ENCODE measurements at regions not wholly inside any gene's neighbourhood (a gene's known extent, or its start where the extent isn't known, plus 50 kb on each side); places are given as distances from the start of the nearest gene placed in this dataset.

DNA sequence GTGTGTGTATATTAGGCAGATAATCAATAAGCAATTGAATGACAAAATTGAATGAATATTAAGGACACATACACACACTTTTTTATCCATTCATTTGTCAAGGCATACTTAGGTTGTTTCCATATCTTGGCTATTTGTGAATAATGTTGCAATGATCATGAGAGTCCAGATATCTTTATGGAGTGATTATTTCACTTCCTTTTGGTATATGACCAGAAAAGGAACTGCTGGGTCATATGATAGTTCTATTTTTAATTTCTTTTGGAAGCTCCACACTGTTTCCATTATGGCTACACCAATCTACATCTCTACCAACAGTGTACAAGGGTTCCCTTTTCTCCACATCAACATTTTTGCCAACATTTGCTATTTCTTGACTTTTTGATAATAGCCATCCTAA, 137.7 kb upstream of the PAPPA start:
- H3K4ac ChIP-seq (ENCODE audit: low read depth, low read length) = no peak overlapping the region
- Mint-ChIP-seq H3K27ac (no peak overlapping the region), H3K27me3 (ENCODE audit: low read depth) (no peaks in the 10 kb centered on the region; the same call in none of the 2 replicates), H3K9me3 (no peaks in the 10 kb centered on the region; a peak in 2 of 5 replicates), H3K4me3 (no peak overlapping the region), H3K36me3 (ENCODE audit: insufficient read depth in 1 of 3, low read depth in 3 of 3) (no peaks in the 10 kb centered on the region), H3K4me1 (no peaks in the 10 kb centered on the region)
- no peaks in the 10 kb centered on the region for H3K4me1 ChIP-seq (ENCODE audit: insufficient read depth, low read length)
- no peak overlapping the region for H2BK20ac ChIP-seq (ENCODE audit: low read depth, low read length, poor library complexity, severe bottlenecking)
- H3K56ac ChIP-seq (ENCODE audit: insufficient read length, low read depth, low read length) = no peak overlapping the region
- no peak for DNase-seq
- H4K5ac ChIP-seq (ENCODE audit: insufficient read length, low read depth, low read length) = no peak overlapping the region
- H3K18ac ChIP-seq (ENCODE audit: insufficient read length, low read depth, low read length) = no peak overlapping the region
- H2AFZ ChIP-seq (ENCODE audit: low read length) = no peak overlapping the region
- H4K8ac ChIP-seq (replicated peaks; ENCODE audit: insufficient read length, low read depth, low read length) = no peak overlapping the region
- no peaks in the 10 kb centered on the region for H3K79me2 ChIP-seq (ENCODE audit: insufficient read depth, low read length)
- no peak overlapping the region for H3K23ac ChIP-seq (ENCODE audit: insufficient read length, low read depth, low read length)
- H3K4me2 ChIP-seq (ENCODE audit: insufficient read depth, insufficient read length, low read length) = no peak overlapping the region
- no peak overlapping the region for H2BK5ac ChIP-seq (ENCODE audit: insufficient read length, low read length)
- H2BK12ac ChIP-seq (ENCODE audit: insufficient read length, low read depth, low read length) = no peak overlapping the region
- H4K91ac ChIP-seq (ENCODE audit: insufficient read length, low read depth, low read length) = no peak overlapping the region
- H2BK120ac ChIP-seq (ENCODE audit: low read depth, low read length, poor library complexity, severe bottlenecking) = no peak overlapping the region
- no peaks in the 10 kb centered on the region for H3K9me3 ChIP-seq (ENCODE audit: control insufficient read depth, low read depth, low read length)
- H3K23me2 ChIP-seq (ENCODE audit: insufficient read length, low read depth, low read length, poor library complexity, severe bottlenecking) = no peaks in the 10 kb centered on the region
- H3T11ph ChIP-seq (ENCODE audit: low read length) = no peak overlapping the region
- H3K27ac ChIP-seq (ENCODE audit: insufficient read length, low read depth, low read length) = no peak overlapping the region
- TF ChIP-seq, protein P1, sequence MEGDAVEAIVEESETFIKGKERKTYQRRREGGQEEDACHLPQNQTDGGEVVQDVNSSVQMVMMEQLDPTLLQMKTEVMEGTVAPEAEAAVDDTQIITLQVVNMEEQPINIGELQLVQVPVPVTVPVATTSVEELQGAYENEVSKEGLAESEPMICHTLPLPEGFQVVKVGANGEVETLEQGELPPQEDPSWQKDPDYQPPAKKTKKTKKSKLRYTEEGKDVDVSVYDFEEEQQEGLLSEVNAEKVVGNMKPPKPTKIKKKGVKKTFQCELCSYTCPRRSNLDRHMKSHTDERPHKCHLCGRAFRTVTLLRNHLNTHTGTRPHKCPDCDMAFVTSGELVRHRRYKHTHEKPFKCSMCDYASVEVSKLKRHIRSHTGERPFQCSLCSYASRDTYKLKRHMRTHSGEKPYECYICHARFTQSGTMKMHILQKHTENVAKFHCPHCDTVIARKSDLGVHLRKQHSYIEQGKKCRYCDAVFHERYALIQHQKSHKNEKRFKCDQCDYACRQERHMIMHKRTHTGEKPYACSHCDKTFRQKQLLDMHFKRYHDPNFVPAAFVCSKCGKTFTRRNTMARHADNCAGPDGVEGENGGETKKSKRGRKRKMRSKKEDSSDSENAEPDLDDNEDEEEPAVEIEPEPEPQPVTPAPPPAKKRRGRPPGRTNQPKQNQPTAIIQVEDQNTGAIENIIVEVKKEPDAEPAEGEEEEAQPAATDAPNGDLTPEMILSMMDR (conservative IDR thresholded peaks at IDR 0.05) = no peak
- H2AK5ac ChIP-seq (ENCODE audit: insufficient read length, low read length) = no peak overlapping the region
- no peaks in the 10 kb centered on the region for H4K20me1 ChIP-seq (ENCODE audit: control insufficient read depth, insufficient read depth, insufficient read length)
- no peak overlapping the region for H3K9ac ChIP-seq (ENCODE audit: extremely low read depth, insufficient read length, low read length)
- H3K79me1 ChIP-seq (ENCODE audit: insufficient read depth, low read depth, low read length, poor library complexity, severe bottlenecking) = no peaks in the 10 kb centered on the region
- H3K14ac ChIP-seq (ENCODE audit: insufficient read depth, low read length) = no peak overlapping the region
- no peak overlapping the region for H2BK15ac ChIP-seq (ENCODE audit: low read depth, low read length)
- H3K27me3 ChIP-seq (ENCODE audit: insufficient read depth, low read length) = no peaks in the 10 kb centered on the region
